ENCODE measurements at regions not wholly inside any gene's neighbourhood (a gene's known extent, or its start where the extent isn't known, plus 50 kb on each side); places are given as distances from the start of the nearest gene placed in this dataset.

DNA sequence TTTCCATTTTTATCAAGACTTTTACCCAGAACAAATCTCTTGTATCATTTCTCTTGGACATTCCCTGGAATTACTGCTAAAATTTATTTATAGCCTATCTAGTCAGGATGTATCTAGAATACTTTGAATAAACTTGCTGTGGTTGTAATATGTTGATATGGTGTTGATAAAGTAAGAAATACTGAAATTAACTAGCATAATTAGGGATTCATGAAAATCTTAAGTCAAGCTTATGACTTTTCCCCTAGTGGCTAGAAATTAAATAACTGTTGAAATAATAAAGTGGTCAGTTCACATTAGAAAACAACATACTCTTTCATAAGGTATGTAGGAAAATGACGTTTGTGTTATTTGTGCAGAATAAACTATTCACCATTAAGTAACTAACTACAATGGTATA, 73.1 kb upstream of the ANKRD50 start:
- Histone ChIP-seq H2BK15ac (ENCODE audit: low read depth, low read length) (no peak overlapping the region), H4K8ac (ENCODE audit: low read depth in 2 of 2, low read length in 2 of 2) (no peak overlapping the region), H3K9ac (ENCODE audit: low read depth, low read length) (no peak overlapping the region), H3K4me1 (ENCODE audit: control insufficient read depth, insufficient read depth, low read length) (peaks cover 3% of the 10 kb centered on the region; the same call in 1 of the 2 replicates), H3K56ac (ENCODE audit: extremely low read depth, insufficient read depth, low read length) (no peak overlapping the region), H3K14ac (replicated peaks; ENCODE audit: low read depth, low read length) (no peak overlapping the region), H4K20me1 (ENCODE audit: insufficient read depth, low read length) (no peaks in the 10 kb centered on the region), H3K27me3 (ENCODE audit: control insufficient read depth, insufficient read depth, low read length) (no peaks in the 10 kb centered on the region), H3K23ac (ENCODE audit: low read depth, low read length) (no peak overlapping the region), H2BK20ac (ENCODE audit: low read depth, low read length) (no peak overlapping the region), H3K4me2 (ENCODE audit: low read depth, low read length) (no peak overlapping the region), H2BK5ac (ENCODE audit: low read depth, low read length, poor library complexity, severe bottlenecking) (no peak overlapping the region), H4K91ac (ENCODE audit: insufficient read depth, low read depth, low read length) (no peak overlapping the region), H3K36me3 (ENCODE audit: control insufficient read depth, insufficient read depth, low read length) (no peaks in the 10 kb centered on the region), H3K4ac (ENCODE audit: low read depth, low read length) (no peak overlapping the region), H2AK5ac (ENCODE audit: low read depth, low read length) (no peak overlapping the region), H2AFZ (replicated peaks; ENCODE audit: low read length, poor library complexity) (no peak overlapping the region), H2BK120ac (ENCODE audit: low read depth, low read length) (no peak overlapping the region), H3K27ac (ENCODE audit: insufficient read depth, low read length) (no peak overlapping the region), H3K9me3 (ENCODE audit: control insufficient read depth, insufficient read depth, low read length) (no peaks in the 10 kb centered on the region), H4K5ac (ENCODE audit: low read depth, low read length) (no peak overlapping the region), H2AK9ac (replicated peaks; ENCODE audit: low read depth, low read length, poor library complexity) (no peak overlapping the region), H3K18ac (ENCODE audit: low read depth, low read length) (no peak overlapping the region), H3K9me1 (ENCODE audit: insufficient read depth, low read length) (no peaks in the 10 kb centered on the region), H3K79me1 (ENCODE audit: low read depth in 1 of 2, low read length in 2 of 2) (no peaks in the 10 kb centered on the region), H3K4me3 (ENCODE audit: insufficient read depth, low read depth, low read length) (no peak overlapping the region)
- no CpG with 5 or more reads among the region's 1 CpG for WGBS, 2 experiments (ENCODE audit: extremely low coverage in 2 of 2, insufficient read length in 1 of 2)
- no peak for TF ChIP-seq CHD1 (IDR thresholded peaks at IDR 0.05; ENCODE audit: low read depth, low read length)
- TF ChIP-seq, protein P1, sequence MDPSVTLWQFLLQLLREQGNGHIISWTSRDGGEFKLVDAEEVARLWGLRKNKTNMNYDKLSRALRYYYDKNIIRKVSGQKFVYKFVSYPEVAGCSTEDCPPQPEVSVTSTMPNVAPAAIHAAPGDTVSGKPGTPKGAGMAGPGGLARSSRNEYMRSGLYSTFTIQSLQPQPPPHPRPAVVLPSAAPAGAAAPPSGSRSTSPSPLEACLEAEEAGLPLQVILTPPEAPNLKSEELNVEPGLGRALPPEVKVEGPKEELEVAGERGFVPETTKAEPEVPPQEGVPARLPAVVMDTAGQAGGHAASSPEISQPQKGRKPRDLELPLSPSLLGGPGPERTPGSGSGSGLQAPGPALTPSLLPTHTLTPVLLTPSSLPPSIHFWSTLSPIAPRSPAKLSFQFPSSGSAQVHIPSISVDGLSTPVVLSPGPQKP (IDR thresholded peaks at IDR 0.05; ENCODE audit: borderline replicate concordance, low read depth, low read length), result no peak
- no peak for TF ChIP-seq CEBPB (IDR thresholded peaks at IDR 0.05; ENCODE audit: low read depth, low read length)
- no peak for TF ChIP-seq RAD21 (IDR thresholded peaks at IDR 0.05; ENCODE audit: low read length)
- TF ChIP-seq NFE2L2 (IDR thresholded peaks at IDR 0.05; ENCODE audit: low read depth, low read length), result no peak
- in situ Hi-C loops (cut with MboI; ENCODE audit: low sequenced_read_pairs) (no loop called here), dilution Hi-C loops (cut with HindIII; ENCODE audit: low sequenced_read_pairs, unreplicated experiment) (no loop called here), intact Hi-C loops (cut with micrococcal nuclease) (no loop called here)
- no peak for DNase-seq
- POLR2A ChIA-PET (ENCODE audit: unreplicated experiment), result no interaction called here
- no TSS peak for BruUV-seq (replicated peaks)
- CTCF ChIA-PET, result no interaction called here
- no peak for ATAC-seq (ENCODE audit: low read depth)

Data from IMR-90 (cell line).